ENCODE measurements at regions not wholly inside any gene's neighbourhood (a gene's known extent, or its start where the extent isn't known, plus 50 kb on each side); places are given as distances from the start of the nearest gene placed in this dataset.

DNA sequence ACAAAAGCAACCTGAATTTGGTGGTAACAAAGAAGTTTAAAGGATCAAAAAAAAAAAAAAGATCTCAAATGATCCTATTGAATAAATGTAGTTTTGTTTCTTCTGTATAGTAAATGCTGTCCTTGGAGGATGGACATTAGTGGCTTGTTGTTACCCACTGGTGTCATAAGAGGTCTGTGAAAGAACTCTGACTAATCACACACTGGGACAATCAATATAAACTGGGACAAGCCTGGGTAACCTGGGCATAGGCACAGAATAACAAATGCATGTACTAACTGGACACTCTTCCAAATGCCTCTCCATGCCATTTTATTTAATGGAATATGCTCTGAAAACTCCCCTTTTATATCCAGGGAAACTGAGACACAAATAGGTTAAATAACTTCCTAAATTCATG is 241.4 kb downstream of the DOK5 start (continued):
- TF ChIP-seq, protein P1, sequence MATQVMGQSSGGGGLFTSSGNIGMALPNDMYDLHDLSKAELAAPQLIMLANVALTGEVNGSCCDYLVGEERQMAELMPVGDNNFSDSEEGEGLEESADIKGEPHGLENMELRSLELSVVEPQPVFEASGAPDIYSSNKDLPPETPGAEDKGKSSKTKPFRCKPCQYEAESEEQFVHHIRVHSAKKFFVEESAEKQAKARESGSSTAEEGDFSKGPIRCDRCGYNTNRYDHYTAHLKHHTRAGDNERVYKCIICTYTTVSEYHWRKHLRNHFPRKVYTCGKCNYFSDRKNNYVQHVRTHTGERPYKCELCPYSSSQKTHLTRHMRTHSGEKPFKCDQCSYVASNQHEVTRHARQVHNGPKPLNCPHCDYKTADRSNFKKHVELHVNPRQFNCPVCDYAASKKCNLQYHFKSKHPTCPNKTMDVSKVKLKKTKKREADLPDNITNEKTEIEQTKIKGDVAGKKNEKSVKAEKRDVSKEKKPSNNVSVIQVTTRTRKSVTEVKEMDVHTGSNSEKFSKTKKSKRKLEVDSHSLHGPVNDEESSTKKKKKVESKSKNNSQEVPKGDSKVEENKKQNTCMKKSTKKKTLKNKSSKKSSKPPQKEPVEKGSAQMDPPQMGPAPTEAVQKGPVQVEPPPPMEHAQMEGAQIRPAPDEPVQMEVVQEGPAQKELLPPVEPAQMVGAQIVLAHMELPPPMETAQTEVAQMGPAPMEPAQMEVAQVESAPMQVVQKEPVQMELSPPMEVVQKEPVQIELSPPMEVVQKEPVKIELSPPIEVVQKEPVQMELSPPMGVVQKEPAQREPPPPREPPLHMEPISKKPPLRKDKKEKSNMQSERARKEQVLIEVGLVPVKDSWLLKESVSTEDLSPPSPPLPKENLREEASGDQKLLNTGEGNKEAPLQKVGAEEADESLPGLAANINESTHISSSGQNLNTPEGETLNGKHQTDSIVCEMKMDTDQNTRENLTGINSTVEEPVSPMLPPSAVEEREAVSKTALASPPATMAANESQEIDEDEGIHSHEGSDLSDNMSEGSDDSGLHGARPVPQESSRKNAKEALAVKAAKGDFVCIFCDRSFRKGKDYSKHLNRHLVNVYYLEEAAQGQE (IDR thresholded peaks at IDR 0.05; ENCODE audit: unreplicated experiment), result no peak
- TF ChIP-seq ZNF331 (CRISPR knock-in tag; IDR thresholded peaks at IDR 0.05; ENCODE audit: low read depth) (no peak), EZH2phosphoT487 (IDR thresholded peaks at IDR 0.05; ENCODE audit: unreplicated experiment) (no peak), CREB1 (CRISPR knock-in tag; IDR thresholded peaks at IDR 0.05; ENCODE audit: low read depth) (no peak), POLR2AphosphoS5 (IDR thresholded peaks at IDR 0.05; ENCODE audit: low read depth) (no peak), JUNB (IDR thresholded peaks at IDR 0.05; ENCODE audit: unreplicated experiment) (no peak), EZH2 (IDR thresholded peaks at IDR 0.05; ENCODE audit: low read depth, unreplicated experiment) (no peak), NANOG (IDR thresholded peaks at IDR 0.05; ENCODE audit: borderline replicate concordance) (no peak)

DNA sequence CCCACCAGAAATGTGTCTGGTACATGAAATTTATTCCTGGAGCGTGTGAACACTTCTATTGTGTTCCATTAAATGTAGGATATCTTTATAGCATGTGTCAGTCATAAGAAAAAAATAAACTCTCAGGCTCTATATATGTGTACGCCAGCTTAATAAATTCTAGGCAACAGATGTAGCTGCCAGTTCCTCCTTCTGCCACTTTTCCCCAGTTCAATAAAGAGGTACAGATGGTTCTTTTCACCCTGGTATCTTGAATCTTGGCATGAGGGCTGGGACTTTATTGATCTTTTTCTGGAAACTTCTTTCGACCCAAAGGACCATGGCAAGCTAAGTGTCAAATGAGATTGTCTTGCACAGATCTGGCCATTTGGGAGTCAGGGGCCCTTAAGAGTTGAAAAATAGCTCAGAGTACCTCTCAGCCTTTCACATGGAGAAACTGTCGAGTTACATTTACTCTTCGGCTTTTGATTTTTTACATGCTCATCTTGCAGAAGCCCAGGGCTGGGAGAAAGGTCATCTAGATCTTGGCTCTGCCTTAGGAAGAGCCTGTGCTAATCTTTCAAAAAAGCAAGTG is 240.9 kb downstream of the DOK5 start:
- Mint-ChIP-seq H3K27me3 (ENCODE audit: insufficient read depth, low read depth, poor library complexity) (peaks cover 3% of the 10 kb centered on the region), H3K4me1 (no peaks in the 10 kb centered on the region), H3K27ac (no peak overlapping the region), H3K4me3 (no peak overlapping the region), H3K9me3 (peaks cover 86% of the 10 kb centered on the region), H3K36me3 (ENCODE audit: low read depth) (peaks cover 21% of the 10 kb centered on the region)
- Histone ChIP-seq H3K27ac (ENCODE audit: low read depth) (no peak overlapping the region), H3K4me3 (no peak overlapping the region), H3K4me2 (no peak overlapping the region), H3K79me2 (replicated peaks; ENCODE audit: insufficient read depth) (no peaks in the 10 kb centered on the region), H3F3A (replicated peaks; ENCODE audit: low read depth) (no peaks in the 10 kb centered on the region), H3K9me2 (ENCODE audit: insufficient read depth) (no peaks in the 10 kb centered on the region), H2AFZ (no peak overlapping the region), H3K4me1 (ENCODE audit: insufficient read depth) (no peaks in the 10 kb centered on the region), H4K20me1 (replicated peaks; ENCODE audit: insufficient read depth) (no peaks in the 10 kb centered on the region), H3K36me3 (ENCODE audit: insufficient read depth) (peaks cover 14% of the 10 kb centered on the region), H3K27me3 (ENCODE audit: insufficient read depth) (no peaks in the 10 kb centered on the region)
- DNase-seq (ENCODE audit: low spot score) (no peak), ATAC-seq (no peak)
- TF ChIP-seq ZNF331 (CRISPR knock-in tag; IDR thresholded peaks at IDR 0.05; ENCODE audit: low read depth), result no peak
- no peak for TF ChIP-seq POLR2AphosphoS5 (IDR thresholded peaks at IDR 0.05; ENCODE audit: low read depth)
- TF ChIP-seq NANOG (IDR thresholded peaks at IDR 0.05; ENCODE audit: borderline replicate concordance), result no peak

DNA sequence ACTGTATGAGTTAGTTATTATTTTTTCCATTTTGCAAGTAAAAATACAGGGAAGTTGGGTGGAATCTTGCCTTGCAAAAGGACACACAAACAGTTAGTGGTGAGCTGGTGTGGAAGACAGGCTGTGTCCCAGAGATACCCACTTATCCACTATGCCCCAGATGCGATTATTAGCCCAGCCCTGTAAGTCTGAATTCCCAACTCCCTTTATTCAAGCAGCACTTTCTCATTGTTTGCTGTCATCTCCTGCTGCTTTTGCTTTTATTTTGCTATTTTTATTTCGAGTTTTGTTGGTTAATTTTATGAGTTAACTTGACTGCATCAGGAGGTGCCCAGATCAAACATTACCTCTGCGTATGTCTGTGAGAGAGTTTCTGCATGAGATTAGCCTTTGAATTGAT is 239.4 kb downstream of the DOK5 start:
- no peaks in the 10 kb centered on the region for H4K20me1 ChIP-seq (replicated peaks; ENCODE audit: insufficient read depth)
- Mint-ChIP-seq H3K27me3 (ENCODE audit: insufficient read depth, low read depth, poor library complexity) (no peaks in the 10 kb centered on the region), H3K36me3 (ENCODE audit: low read depth) (peaks cover 24% of the 10 kb centered on the region), H3K4me3 (no peak overlapping the region), H3K4me1 (no peaks in the 10 kb centered on the region), H3K27ac (no peak overlapping the region), H3K9me3 (peaks cover 86% of the 10 kb centered on the region)
- H3K36me3 ChIP-seq (ENCODE audit: insufficient read depth), result peaks cover 9% of the 10 kb centered on the region
- no peak overlapping the region for H3K4me3 ChIP-seq
- H3F3A ChIP-seq (replicated peaks; ENCODE audit: low read depth), result no peaks in the 10 kb centered on the region
- H3K27me3 ChIP-seq (ENCODE audit: insufficient read depth), result no peaks in the 10 kb centered on the region
- ATAC-seq (no peak), DNase-seq (ENCODE audit: low spot score) (no peak)
- no peaks in the 10 kb centered on the region for H3K4me1 ChIP-seq (ENCODE audit: insufficient read depth)
- H3K9me2 ChIP-seq (ENCODE audit: insufficient read depth), result no peaks in the 10 kb centered on the region
- no peaks in the 10 kb centered on the region for H3K79me2 ChIP-seq (replicated peaks; ENCODE audit: insufficient read depth)
- H2AFZ ChIP-seq, result no peak overlapping the region
- H3K27ac ChIP-seq (ENCODE audit: low read depth), result no peak overlapping the region
- H3K4me2 ChIP-seq, result no peak overlapping the region
- TF ChIP-seq ZNF114 (CRISPR knock-in tag; IDR thresholded peaks at IDR 0.05) (no peak), EZH2phosphoT487 (IDR thresholded peaks at IDR 0.05; ENCODE audit: unreplicated experiment) (no peak), EZH2 (IDR thresholded peaks at IDR 0.05; ENCODE audit: low read depth, unreplicated experiment) (no peak), STAT1 (IDR thresholded peaks at IDR 0.05; ENCODE audit: unreplicated experiment) (no peak), POLR2AphosphoS5 (IDR thresholded peaks at IDR 0.05; ENCODE audit: low read depth) (no peak), CREB1 (CRISPR knock-in tag; IDR thresholded peaks at IDR 0.05; ENCODE audit: low read depth) (no peak), JUNB (IDR thresholded peaks at IDR 0.05; ENCODE audit: unreplicated experiment) (no peak), NANOG (IDR thresholded peaks at IDR 0.05; ENCODE audit: borderline replicate concordance) (no peak)
- TF ChIP-seq, protein P1 (IDR thresholded peaks at IDR 0.05; ENCODE audit: unreplicated experiment), result no peak
- TF ChIP-seq, protein P2, sequence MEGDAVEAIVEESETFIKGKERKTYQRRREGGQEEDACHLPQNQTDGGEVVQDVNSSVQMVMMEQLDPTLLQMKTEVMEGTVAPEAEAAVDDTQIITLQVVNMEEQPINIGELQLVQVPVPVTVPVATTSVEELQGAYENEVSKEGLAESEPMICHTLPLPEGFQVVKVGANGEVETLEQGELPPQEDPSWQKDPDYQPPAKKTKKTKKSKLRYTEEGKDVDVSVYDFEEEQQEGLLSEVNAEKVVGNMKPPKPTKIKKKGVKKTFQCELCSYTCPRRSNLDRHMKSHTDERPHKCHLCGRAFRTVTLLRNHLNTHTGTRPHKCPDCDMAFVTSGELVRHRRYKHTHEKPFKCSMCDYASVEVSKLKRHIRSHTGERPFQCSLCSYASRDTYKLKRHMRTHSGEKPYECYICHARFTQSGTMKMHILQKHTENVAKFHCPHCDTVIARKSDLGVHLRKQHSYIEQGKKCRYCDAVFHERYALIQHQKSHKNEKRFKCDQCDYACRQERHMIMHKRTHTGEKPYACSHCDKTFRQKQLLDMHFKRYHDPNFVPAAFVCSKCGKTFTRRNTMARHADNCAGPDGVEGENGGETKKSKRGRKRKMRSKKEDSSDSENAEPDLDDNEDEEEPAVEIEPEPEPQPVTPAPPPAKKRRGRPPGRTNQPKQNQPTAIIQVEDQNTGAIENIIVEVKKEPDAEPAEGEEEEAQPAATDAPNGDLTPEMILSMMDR (conservative IDR thresholded peaks at IDR 0.05; ENCODE audit: low read depth in 2 of 2), result no peak

All from GM23338 (cell line).